CD4-positive, alpha-beta T cell (primary cell): ENCODE measurements at regions not wholly inside any gene's neighbourhood (a gene's known extent, or its start where the extent isn't known, plus 50 kb on each side); places are given as distances from the start of the nearest gene placed in this dataset.

Source experiments
- ATAC-seq: fragments of 200-7000 bp; cut with Tn5 transposase; one replicate; pipeline ENCODE4 v1.10.0; 2022; ENCODE audit warnings: mild to moderate bottlenecking; ENCODE audit not compliant: poor library complexity
- CTCF ChIA-PET: fragments of 350-600 bp; sonication (Branson Sonifier 250); formaldehyde crosslinking; loops from one replicate; lab custom pipeline; 2021; ENCODE audit warnings: antibody characterized with exemption, inconsistent platforms; lab: Charles Lee
- POLR2A ChIA-PET: fragments of 350-600 bp; sonication (Branson Sonifier 250); formaldehyde crosslinking; loops from one replicate; lab custom pipeline; 2021; ENCODE audit warnings: antibody characterized with exemption, inconsistent platforms; lab: Charles Lee
- DNase-seq, 14 experiments: peaks; one replicate each; pipeline ENCODE4 v3.0.0-alpha.2; 2013 to 2020; ENCODE audit warnings: mixed read lengths in 2 of 14
- H3K27ac ChIP-seq, 2 donors: one replicate each; pipeline versions ENCODE4 v1.5.1 to v1.7.0; 2013; ENCODE audit warnings: low read length in 2 of 2, low read depth in 1 of 2, mild to moderate bottlenecking in 1 of 2
- H3K27me3 ChIP-seq, 2 experiments: 1 replicate in 1 of 2; 2 replicates in 1 of 2; pipeline versions ENCODE4 v1.6.1 to v1.7.0; 2013; ENCODE audit warnings: low read length in 2 of 2, control low read depth in 1 of 2, mild to moderate bottlenecking in 1 of 2, moderate library complexity in 1 of 2; ENCODE audit not compliant: insufficient read depth in 2 of 2, control insufficient read depth in 1 of 2
- H3K36me3 ChIP-seq: one replicate; pipeline ENCODE4 v1.6.1; 2013; ENCODE audit warnings: low read length, control low read depth; ENCODE audit not compliant: insufficient read depth
- H3K4me1 ChIP-seq: one replicate; pipeline ENCODE4 v1.6.1; 2013; ENCODE audit warnings: low read length, control low read depth; ENCODE audit not compliant: insufficient read depth
- H3K4me3 ChIP-seq: one replicate; pipeline ENCODE4 v1.5.1; 2013; ENCODE audit warnings: mild to moderate bottlenecking, low read length, moderate library complexity
- H3K9me3 ChIP-seq, 2 experiments: 1 replicate in 1 of 2; 2 replicates in 1 of 2; pipeline versions ENCODE4 v1.6.1 to v1.7.0; 2013; ENCODE audit warnings: low read length in 2 of 2, mild to moderate bottlenecking in 2 of 2, control low read depth in 1 of 2, moderate library complexity in 1 of 2; ENCODE audit not compliant: control insufficient read depth in 1 of 2, insufficient read depth in 1 of 2
- H3K27ac Mint-ChIP-seq: one replicate; pipeline ENCODE4 v1.8.0; 2020; ENCODE audit warnings: mixed read lengths
- H3K27me3 Mint-ChIP-seq: one replicate; pipeline ENCODE4 v1.8.0; 2021; ENCODE audit warnings: mixed read lengths
- H3K36me3 Mint-ChIP-seq: one replicate; pipeline ENCODE4 v1.8.0; 2021; ENCODE audit warnings: low read depth, mixed read lengths
- H3K4me1 Mint-ChIP-seq: one replicate; pipeline ENCODE4 v1.8.0; 2021; ENCODE audit warnings: low read depth, mixed read lengths
- H3K4me3 Mint-ChIP-seq: one replicate; pipeline ENCODE4 v1.8.0; 2020; ENCODE audit warnings: mild to moderate bottlenecking, mixed read lengths
- H3K9me3 Mint-ChIP-seq: one replicate; pipeline ENCODE4 v1.8.0; 2020; ENCODE audit warnings: mixed read lengths
- intact Hi-C, 2 experiments: fragments of 100-400 bp; cut with DNase I in 1 of 2; cut with micrococcal nuclease in 1 of 2; formaldehyde crosslinking; loops; one replicate each; pipeline versions ENCODE4 v1.15.1 to v1.9.0; 2023 to 2025; cut with DNase I, micrococcal nuclease
- TF ChIP-seq, protein P1 (sequence below): fragments of 200-600 bp; IDR thresholded peaks from one replicate; pipeline ENCODE4 v1.8.0; 2022; ENCODE audit warnings: antibody characterized with exemption, mild to moderate bottlenecking

DNA sequence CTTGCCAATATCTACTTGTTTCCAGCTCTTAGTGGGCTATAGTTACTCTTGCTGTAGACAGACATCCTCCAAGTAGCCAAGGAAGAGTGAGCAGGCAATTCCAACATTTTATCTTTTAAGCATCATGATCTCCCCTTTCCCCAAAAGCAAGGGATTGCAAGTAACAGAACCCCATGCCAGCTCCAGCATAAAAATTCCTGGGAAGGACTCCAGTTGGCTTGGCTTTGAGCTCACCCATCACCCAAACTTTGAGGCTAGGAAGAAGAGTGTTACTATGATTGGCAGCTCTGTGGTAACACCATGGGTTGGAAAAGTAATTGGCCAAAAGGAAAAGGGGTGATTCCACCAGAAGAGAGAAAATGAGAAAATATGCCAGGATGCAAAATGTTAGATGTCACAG is 1086.4 kb upstream of the RBFOX1 start:
- no peak overlapping the region for H3K27ac Mint-ChIP-seq
- ATAC-seq (no peak), DNase-seq (no peak)
- no peaks in the 10 kb centered on the region for H3K36me3 Mint-ChIP-seq
- Histone ChIP-seq H3K36me3 (no peaks in the 10 kb centered on the region), H3K4me3 (no peak overlapping the region), H3K9me3 (no peaks in the 10 kb centered on the region), H3K27ac (no peak overlapping the region), H3K27me3 (no peaks in the 10 kb centered on the region), H3K4me1 (no peaks in the 10 kb centered on the region)
- ChIA-PET POLR2A (no interaction called here), CTCF (no interaction called here)
- H3K4me3 Mint-ChIP-seq: no peak overlapping the region
- intact Hi-C loops: no loop called here
- peaks cover 8% of the 10 kb centered on the region for H3K9me3 Mint-ChIP-seq
- TF ChIP-seq, protein P1, sequence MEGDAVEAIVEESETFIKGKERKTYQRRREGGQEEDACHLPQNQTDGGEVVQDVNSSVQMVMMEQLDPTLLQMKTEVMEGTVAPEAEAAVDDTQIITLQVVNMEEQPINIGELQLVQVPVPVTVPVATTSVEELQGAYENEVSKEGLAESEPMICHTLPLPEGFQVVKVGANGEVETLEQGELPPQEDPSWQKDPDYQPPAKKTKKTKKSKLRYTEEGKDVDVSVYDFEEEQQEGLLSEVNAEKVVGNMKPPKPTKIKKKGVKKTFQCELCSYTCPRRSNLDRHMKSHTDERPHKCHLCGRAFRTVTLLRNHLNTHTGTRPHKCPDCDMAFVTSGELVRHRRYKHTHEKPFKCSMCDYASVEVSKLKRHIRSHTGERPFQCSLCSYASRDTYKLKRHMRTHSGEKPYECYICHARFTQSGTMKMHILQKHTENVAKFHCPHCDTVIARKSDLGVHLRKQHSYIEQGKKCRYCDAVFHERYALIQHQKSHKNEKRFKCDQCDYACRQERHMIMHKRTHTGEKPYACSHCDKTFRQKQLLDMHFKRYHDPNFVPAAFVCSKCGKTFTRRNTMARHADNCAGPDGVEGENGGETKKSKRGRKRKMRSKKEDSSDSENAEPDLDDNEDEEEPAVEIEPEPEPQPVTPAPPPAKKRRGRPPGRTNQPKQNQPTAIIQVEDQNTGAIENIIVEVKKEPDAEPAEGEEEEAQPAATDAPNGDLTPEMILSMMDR: no peak
- no peaks in the 10 kb centered on the region for H3K4me1 Mint-ChIP-seq
- no peaks in the 10 kb centered on the region for H3K27me3 Mint-ChIP-seq

DNA sequence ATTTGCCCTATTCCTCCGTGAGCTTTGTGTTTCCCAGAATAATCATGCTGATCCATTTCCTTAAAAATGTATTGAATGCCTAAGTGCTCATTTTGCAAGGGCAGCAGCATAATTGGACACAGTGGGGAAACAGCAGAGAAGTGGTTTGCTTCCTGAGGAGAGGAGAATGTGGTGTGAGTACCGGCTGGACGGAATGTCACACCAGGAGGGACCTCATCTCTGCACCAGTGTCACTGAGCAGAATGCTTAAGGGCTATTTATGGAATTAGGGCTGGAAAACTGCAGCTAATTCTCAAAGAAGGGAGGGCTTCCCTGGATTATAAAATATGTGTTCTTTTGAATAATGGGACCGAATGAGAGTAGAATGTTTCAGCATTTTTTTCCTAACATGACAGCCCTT is 1100.6 kb upstream of the RBFOX1 start:
- H3K4me1 ChIP-seq: no peaks in the 10 kb centered on the region
- CTCF ChIA-PET: no interaction called here
- H3K27me3 Mint-ChIP-seq: no peaks in the 10 kb centered on the region

DNA sequence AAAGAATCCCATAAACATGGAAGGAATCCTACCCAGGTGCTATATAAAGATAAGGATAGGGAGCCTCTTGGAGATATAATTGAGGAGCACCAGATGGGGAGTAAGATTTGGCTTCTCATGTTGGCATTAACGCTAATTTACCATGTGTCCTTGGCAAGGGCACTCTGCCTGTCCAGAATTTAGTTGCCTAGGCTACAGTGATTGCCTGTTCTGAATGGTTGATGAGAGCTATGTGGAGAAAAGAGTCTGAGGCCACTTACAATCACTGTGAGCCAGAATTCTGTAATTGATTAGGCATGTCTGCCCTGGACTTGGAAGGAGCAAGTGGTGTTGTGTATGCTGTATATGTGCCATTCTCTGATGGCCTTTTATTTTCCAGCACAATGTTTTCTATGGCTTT is 1101.2 kb upstream of the RBFOX1 start:
- peaks cover 5% of the 10 kb centered on the region for H3K9me3 Mint-ChIP-seq
- no peak overlapping the region for H3K27ac Mint-ChIP-seq
- no peaks in the 10 kb centered on the region for H3K4me1 ChIP-seq
- H3K27me3 Mint-ChIP-seq: no peaks in the 10 kb centered on the region
- no peak for DNase-seq
- H3K27ac ChIP-seq: no peak overlapping the region
- POLR2A ChIA-PET: no interaction called here
- TF ChIP-seq, protein P1: no peak
- H3K36me3 Mint-ChIP-seq: no peaks in the 10 kb centered on the region
- intact Hi-C loops: no loop called here
- no peaks in the 10 kb centered on the region for H3K27me3 ChIP-seq
- H3K36me3 ChIP-seq: no peaks in the 10 kb centered on the region
- H3K4me3 Mint-ChIP-seq: no peak overlapping the region
- H3K4me3 ChIP-seq: no peak overlapping the region
- CTCF ChIA-PET: no interaction called here
- ATAC-seq: no peak
- peaks cover 0 to 10% of the 10 kb centered on the region in 2 experiments for H3K9me3 ChIP-seq
- no peaks in the 10 kb centered on the region for H3K4me1 Mint-ChIP-seq

More for the DNA sequence above, 1100.6 kb upstream of the RBFOX1 start:
- Mint-ChIP-seq H3K9me3 (peaks cover 5% of the 10 kb centered on the region), H3K4me1 (no peaks in the 10 kb centered on the region), H3K27ac (no peak overlapping the region), H3K4me3 (no peak overlapping the region), H3K36me3 (no peaks in the 10 kb centered on the region)
- no peaks in the 10 kb centered on the region for H3K36me3 ChIP-seq
- DNase-seq (no peak), ATAC-seq (no peak)
- H3K27me3 ChIP-seq: no peaks in the 10 kb centered on the region
- peaks cover 0 to 8% of the 10 kb centered on the region in 2 experiments for H3K9me3 ChIP-seq
- TF ChIP-seq, protein P1: no peak
- H3K27ac ChIP-seq: no peak overlapping the region
- POLR2A ChIA-PET: no interaction called here
- intact Hi-C loops: no loop called here
- no peak overlapping the region for H3K4me3 ChIP-seq
